Retinal pigment epithelial cell (primary cell): ENCODE measurements at regions not wholly inside any gene's neighbourhood (a gene's known extent, or its start where the extent isn't known, plus 50 kb on each side); places are given as distances from the start of the nearest gene placed in this dataset.

Experiments
- DNase-seq: peaks from one replicate; pipeline ENCODE4 v3.0.0-alpha.2; 2010; ENCODE audit warnings: low read depth
- H3K4me3 ChIP-seq: 2 replicates; pipeline ENCODE4 v1.5.1; 2011; ENCODE audit warnings: mild to moderate bottlenecking, low read length, control low read depth, moderate library complexity
- TF ChIP-seq, protein P1 (sequence below): conservative IDR thresholded peaks from 2 replicates; pipeline ENCODE4 v1.5.1; 2011; ENCODE audit warnings: low read depth, low read length, control low read depth, inconsistent platforms

DNA sequence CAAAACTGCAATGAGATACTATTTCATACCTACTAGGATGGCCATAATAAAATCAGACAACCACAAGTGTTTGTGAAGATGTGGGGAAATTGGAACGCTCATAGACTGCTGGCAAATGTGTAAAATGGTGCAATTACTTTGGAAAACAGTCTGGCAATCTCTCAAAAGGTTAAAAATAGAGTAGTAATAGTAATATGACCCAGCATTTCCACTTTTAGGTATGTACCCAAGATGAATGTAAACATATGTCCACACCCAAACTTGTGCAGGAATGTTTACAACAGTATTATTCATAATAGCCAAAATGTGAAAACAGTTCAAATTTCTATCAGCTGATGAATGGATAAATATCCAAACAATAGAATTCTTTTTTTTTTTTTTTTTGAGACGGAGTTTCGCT, 731.6 kb upstream of the ANKRD30A start:
- TF ChIP-seq, protein P1, sequence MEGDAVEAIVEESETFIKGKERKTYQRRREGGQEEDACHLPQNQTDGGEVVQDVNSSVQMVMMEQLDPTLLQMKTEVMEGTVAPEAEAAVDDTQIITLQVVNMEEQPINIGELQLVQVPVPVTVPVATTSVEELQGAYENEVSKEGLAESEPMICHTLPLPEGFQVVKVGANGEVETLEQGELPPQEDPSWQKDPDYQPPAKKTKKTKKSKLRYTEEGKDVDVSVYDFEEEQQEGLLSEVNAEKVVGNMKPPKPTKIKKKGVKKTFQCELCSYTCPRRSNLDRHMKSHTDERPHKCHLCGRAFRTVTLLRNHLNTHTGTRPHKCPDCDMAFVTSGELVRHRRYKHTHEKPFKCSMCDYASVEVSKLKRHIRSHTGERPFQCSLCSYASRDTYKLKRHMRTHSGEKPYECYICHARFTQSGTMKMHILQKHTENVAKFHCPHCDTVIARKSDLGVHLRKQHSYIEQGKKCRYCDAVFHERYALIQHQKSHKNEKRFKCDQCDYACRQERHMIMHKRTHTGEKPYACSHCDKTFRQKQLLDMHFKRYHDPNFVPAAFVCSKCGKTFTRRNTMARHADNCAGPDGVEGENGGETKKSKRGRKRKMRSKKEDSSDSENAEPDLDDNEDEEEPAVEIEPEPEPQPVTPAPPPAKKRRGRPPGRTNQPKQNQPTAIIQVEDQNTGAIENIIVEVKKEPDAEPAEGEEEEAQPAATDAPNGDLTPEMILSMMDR, result no peak
- no peak overlapping the region for H3K4me3 ChIP-seq
- no peak for DNase-seq

GRCh38 chr10:36391405-36391804, 734.0 kb upstream of the ANKRD30A start:
- TF ChIP-seq, protein P1, result no peak
- H3K4me3 ChIP-seq, result no peak overlapping the region
- DNase-seq, result no peak

GRCh38 chr10:36390221-36390620, 735.2 kb upstream of the ANKRD30A start:
- H3K4me3 ChIP-seq, result no peak overlapping the region
- DNase-seq, result no peak
- TF ChIP-seq, protein P1, result no peak

DNA sequence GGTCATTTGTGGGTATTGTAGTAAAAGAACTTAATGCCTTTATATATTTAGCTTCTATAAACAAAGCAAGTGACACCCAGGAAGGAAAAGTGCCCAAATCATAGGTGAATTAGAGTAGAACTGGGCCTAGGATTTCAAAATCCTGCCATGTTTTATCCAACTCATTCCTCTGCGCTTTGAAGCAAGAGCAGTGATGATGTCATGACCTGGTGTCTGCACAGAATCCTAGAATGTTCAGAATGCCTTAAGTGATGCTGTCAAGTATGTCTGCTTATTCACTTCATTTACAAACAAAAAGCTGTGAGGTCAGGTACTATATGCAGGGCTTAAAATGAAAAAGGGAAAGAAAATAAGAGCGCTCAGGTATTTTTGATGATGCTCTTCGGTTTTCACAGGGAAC, 737.2 kb upstream of the ANKRD30A start:
- no peak overlapping the region for H3K4me3 ChIP-seq
- TF ChIP-seq, protein P1, result no peak
- DNase-seq, result no peak

GRCh38 chr10:36385693-36386092, 739.7 kb upstream of the ANKRD30A start:
- TF ChIP-seq, protein P1, result no peak
- peak; percentile 66 for DNase-seq
- H3K4me3 ChIP-seq, result no peak overlapping the region

- TF ChIP-seq, protein P1, result no peak
- H3K4me3 ChIP-seq, result no peak overlapping the region
- DNase-seq, result no peak
Observed at GRCh38 chr10:36383349-36383748, 741.3 kb upstream of the FZD8 start.

DNA sequence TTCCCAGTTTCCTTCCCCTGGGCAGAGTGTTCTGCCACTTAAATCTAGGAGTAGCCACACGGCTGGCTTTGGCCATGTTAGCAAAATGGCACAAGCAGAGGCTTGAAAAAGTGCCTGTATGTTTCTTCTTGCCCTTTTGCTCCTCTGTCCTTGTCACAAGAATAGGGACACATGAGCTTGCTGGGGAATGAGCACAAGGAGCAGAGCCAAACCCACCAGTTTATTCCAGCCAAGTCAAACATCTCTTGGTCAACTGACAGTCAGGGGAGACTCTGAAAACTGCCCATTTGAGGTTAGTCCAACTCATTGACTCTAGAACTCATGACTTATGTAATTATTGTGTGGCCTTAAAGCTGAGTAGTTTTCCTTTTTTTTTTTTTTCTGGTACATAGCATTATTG, 739.7 kb upstream of the FZD8 start:
- DNase-seq, result no peak
- no peak overlapping the region for H3K4me3 ChIP-seq
- TF ChIP-seq, protein P1, result no peak
